ENCODE measurements at regions not wholly inside any gene's neighbourhood (a gene's known extent, or its start where the extent isn't known, plus 50 kb on each side); places are given as distances from the start of the nearest gene placed in this dataset.

GRCh38 chr3:118817748-118818165 lies 216.9 kb downstream of the IGSF11 start:
- peak; percentile 20 for DNase-seq

GRCh38 chr3:118818386-118818785 lies 216.3 kb downstream of the IGSF11 start:
- DNase-seq, result no peak

- DNase-seq, result no peak
Measured at GRCh38 chr3:118823626-118824025, 211.0 kb downstream of the IGSF11 start.

- no peak for DNase-seq
Measured at GRCh38 chr3:118827446-118827845, 207.2 kb downstream of the IGSF11 start.

- no peak for DNase-seq
Measured at GRCh38 chr3:118828351-118828750, 206.3 kb downstream of the IGSF11 start.

- DNase-seq, result no peak
Measured at GRCh38 chr3:118833075-118833474, 201.6 kb downstream of the IGSF11 start.

GRCh38 chr3:118838871-118839270 lies 195.8 kb downstream of the IGSF11 start:
- DNase-seq, result no peak

GRCh38 chr3:118842147-118842863 lies 192.3 kb downstream of the IGSF11 start:
- no peak for DNase-seq

- no peak for DNase-seq
Measured at GRCh38 chr3:118846176-118846575, 188.5 kb downstream of the IGSF11 start.
